HG03108 (cell line): ENCODE measurements at regions not wholly inside any gene's neighbourhood (a gene's known extent, or its start where the extent isn't known, plus 50 kb on each side); places are given as distances from the start of the nearest gene placed in this dataset.

Experiments used
- ATAC-seq: cut with Tn5 transposase; IDR thresholded peaks from one replicate; pipeline ENCODE4 v1.9.1; 2021; ENCODE audit warnings: moderate library complexity; ENCODE audit not compliant: unreplicated experiment

GRCh38 chr4:52231526-52231925 lies 180.4 kb downstream of the SPATA18 start:
- no peak for ATAC-seq

- no peak for ATAC-seq
Measured at GRCh38 chr4:52234561-52235440, 183.7 kb downstream of the SPATA18 start.

DNA sequence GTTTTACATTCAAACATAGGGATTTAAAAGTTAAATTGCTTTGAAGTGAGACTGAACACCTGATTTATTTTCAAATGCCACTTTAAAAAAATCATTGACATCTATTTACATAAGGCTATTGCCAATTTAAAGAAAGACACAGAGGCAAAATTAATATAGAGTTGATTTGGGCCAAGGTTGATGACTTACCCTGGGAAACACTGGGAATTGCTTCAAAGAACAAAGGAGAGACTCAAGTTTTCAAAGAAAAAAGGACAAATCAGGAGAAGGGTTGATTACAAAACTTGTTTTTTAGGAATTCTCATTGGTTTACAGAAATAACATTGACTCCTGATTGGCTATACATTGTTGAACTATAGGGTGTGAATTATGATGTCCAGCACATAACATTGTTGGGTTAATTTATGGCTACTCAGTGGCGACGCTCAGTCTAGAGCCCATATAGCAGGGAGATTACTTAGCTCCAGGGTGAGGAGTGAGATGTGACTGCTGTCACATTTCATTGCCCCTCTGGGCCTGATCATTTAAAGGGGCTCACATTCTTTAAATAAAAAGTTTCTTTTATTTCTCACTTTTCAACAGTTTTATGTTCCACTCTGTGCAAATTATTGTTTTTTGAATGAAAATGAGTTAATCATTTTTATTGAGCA lies 184.6 kb downstream of the SPATA18 start:
- ATAC-seq = no peak

GRCh38 chr4:52241916-52242315 lies 190.8 kb downstream of the SPATA18 start:
- ATAC-seq = no peak

DNA sequence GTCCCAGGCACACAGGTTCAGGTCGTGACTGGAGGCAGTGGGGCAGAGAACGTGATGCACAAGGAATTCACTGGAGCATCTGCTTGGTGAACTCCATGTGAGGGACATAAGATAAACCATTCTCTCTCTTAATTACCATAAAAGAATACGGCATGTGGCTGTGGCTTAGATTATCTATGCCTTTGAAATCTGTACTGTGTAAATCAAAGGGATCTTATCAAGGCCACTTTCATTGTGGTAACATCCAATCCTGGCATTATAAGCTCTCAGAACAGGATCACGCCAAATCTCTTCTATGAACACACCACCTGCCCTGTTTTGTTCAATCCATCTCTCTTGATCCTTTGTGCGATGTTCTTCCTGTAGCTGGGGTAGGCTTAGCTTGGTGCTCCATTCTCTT lies 192.3 kb downstream of the SPATA18 start:
- no peak for ATAC-seq

DNA sequence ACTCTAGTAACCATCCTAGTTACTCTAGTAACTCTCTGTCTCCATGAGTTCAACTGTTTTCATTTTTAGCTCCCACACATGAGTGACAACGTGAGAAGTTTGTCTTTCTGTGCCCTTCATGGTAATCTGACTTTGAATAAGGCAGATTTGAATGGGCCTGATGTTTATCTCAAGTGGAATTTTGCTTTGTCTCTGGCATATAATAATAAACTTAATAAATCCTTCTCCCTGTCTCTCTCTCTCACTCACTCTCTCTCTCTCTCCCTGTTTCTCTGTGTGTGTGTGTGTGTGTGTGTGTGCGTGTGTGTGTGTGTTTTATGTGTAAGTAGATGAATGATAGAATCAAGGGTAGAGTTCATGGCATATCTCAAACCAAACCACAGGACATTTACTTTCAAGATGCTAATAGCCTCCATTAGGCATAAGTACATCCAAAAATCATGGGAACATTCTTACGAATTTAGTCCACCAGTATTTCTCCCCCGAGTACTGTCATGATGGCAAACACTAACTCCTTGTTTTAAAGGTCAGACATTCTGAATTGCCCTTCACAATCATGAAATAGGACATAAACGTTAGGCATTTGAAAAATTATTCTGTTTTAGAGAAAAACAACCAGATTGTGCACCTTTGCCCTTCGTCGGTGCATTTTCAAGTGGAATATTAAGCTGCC lies 193.1 kb downstream of the SPATA18 start:
- no peak for ATAC-seq

DNA sequence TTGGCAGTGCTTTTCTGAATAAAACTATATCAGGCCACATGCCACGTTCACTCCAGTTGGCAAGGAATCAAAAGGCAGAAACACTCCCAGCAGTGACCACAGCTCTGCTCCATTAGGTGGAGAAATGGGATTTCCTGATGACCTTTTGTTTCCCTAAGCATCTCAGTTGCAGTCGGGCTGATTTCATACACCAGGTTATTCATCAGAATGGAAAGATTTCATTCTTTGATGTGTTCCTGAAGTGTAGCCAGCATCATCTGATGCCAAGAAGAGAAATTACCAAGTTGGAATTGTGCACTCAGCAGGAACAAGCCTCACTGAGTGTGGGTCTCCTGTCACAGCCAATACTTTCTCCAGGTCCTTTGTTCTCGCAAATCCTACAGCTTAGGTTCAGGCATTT lies 193.7 kb downstream of the SPATA18 start:
- ATAC-seq = no peak

GRCh38 chr4:52246827-52247226 lies 195.7 kb downstream of the SPATA18 start:
- ATAC-seq = no peak

DNA sequence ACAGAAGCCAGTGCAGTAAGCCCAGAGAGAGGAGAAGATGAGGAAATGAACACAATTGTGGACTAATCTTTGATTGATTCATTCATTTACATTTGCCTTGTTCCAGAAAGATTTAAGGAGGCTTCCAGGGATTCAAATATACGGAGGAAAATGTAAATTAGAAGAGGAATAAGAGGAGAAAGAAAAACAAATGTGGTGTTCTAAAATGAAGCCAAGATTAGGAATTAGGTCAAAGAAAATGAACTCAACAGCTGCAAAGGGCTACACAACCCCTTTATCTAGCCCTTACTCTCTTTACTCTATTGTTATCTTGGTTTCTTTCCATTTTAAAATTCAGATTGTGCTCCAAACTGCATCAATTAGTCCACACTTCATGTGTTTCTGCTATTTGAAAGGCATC lies 196.8 kb downstream of the SPATA18 start:
- no peak for ATAC-seq

GRCh38 chr4:52248820-52249219 lies 197.7 kb downstream of the SPATA18 start:
- ATAC-seq = no peak

DNA sequence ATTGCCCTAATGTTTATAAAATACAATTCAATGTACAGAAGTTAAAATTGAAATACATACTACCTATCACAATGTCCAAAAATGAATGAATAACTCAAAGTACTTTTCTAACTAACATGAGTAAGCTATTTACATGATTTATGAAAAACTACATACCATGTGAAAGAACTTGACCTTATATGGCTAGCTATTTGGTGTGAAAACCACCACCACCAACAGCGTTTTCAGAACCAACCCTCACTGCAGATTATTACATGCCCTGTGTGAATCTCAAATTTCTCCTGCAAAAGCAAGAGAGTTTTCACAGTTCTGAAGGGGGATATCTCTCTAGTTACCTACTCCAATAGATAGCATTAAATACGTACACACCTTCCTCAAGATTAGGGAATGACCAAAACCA lies 198.5 kb downstream of the SPATA18 start:
- ATAC-seq = no peak

- ATAC-seq = no peak
Measured at GRCh38 chr4:52250154-52250553, 199.1 kb downstream of the SPATA18 start.

DNA sequence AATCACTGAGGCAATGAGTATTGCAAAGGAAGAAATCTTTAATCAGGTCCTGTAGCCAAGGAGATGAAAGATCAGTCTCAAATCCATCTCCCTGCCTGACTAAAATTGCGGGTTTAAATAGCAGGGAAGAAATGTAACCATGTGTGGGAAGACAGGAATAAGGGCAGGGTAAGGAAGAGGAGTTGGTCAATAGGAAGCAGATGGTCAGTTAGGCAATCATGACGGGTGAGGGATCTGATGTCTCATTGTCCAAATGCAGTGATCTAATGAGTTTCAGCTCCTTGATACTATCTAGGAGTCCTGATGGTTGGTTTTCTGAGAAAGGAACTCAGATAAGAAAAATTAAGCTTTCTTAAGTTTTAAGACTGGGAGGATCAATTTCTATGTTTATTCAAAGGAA lies 200.8 kb downstream of the SPATA18 start:
- no peak for ATAC-seq

- no peak for ATAC-seq
Measured at GRCh38 chr4:52253025-52253424, 201.9 kb downstream of the SPATA18 start.

- no peak for ATAC-seq
Measured at GRCh38 chr4:52256522-52256921, 205.4 kb downstream of the SPATA18 start.

- no peak for ATAC-seq
Measured at GRCh38 chr4:52259978-52260377, 208.9 kb downstream of the SPATA18 start.

- ATAC-seq = no peak
Measured at GRCh38 chr4:52260514-52261210, 209.6 kb downstream of the SPATA18 start.

DNA sequence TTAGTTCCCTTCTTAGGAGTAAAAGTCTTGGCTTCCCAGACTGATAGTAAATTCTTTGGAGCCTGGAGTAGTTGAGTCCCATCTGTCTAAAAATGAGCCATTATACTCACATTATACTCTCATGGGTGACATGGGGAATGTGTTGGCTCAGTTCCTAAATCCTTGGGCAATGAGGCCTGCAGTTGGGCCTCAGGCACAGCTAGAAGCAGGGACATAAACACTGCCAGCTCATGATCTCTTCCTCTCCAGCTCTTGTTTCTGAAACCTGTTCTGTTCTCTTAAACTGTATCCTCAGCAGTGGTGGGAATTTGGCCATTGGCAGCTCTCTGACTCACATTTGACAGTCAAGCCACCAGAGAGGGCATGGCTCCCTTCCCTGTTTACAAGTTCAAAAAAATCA lies 212.5 kb downstream of the SPATA18 start:
- ATAC-seq = no peak

GRCh38 chr4:52265781-52266525 lies 214.8 kb downstream of the SPATA18 start:
- no peak for ATAC-seq

GRCh38 chr4:52266537-52267137 lies 215.5 kb downstream of the SPATA18 start:
- ATAC-seq = no peak
